DND-41 (cell line): ENCODE measurements at regions not wholly inside any gene's neighbourhood (a gene's known extent, or its start where the extent isn't known, plus 50 kb on each side); places are given as distances from the start of the nearest gene placed in this dataset.

Experiments used
- ATAC-seq: fragments of 200-7000 bp; cut with Tn5 transposase; 3 replicates; pipeline ENCODE4 v1.9.1; 2021; ENCODE audit warnings: low read depth; ENCODE audit not compliant: insufficient read depth
- DNase-seq: peaks from one replicate; pipeline ENCODE4 v3.0.0-alpha.2; 2020
- H2AFZ ChIP-seq: 2 replicates; pipeline ENCODE4 v1.6.0; 2012; ENCODE audit warnings: low read depth, low read length
- H3K27ac ChIP-seq: 2 replicates; pipeline ENCODE4 v1.5.1; 2012; ENCODE audit warnings: low read length, inconsistent platforms
- H3K27me3 ChIP-seq: fragments of 200-600 bp; sonication (generic); 2 replicates; pipeline ENCODE4 v1.6.0; 2012; ENCODE audit warnings: low read length, mild to moderate bottlenecking, inconsistent platforms; ENCODE audit not compliant: insufficient read depth, poor library complexity
- H3K36me3 ChIP-seq: 2 replicates; pipeline ENCODE4 v1.5.1; 2012; ENCODE audit warnings: low read length, inconsistent platforms; ENCODE audit not compliant: insufficient read depth
- H3K4me1 ChIP-seq: 2 replicates; pipeline ENCODE4 v1.5.1; 2012; ENCODE audit warnings: mild to moderate bottlenecking, low read length; ENCODE audit not compliant: insufficient read depth
- H3K4me2 ChIP-seq: 2 replicates; pipeline ENCODE4 v1.6.0; 2012; ENCODE audit warnings: mild to moderate bottlenecking, moderate library complexity, low read length, inconsistent platforms; ENCODE audit not compliant: insufficient read depth
- H3K4me3 ChIP-seq, 2 experiments: fragments of 200-600 bp in 1 of 2; shearing (Covaris generic) in 1 of 2; 2 replicates each; pipeline ENCODE4 v1.5.1; 2012 to 2016; ENCODE audit warnings: inconsistent platforms in 2 of 2, low read length in 2 of 2, mild to moderate bottlenecking in 2 of 2, low read depth in 1 of 2, moderate library complexity in 1 of 2
- H3K79me2 ChIP-seq: 2 replicates; pipeline ENCODE4 v1.6.0; 2012; ENCODE audit warnings: low read length, inconsistent platforms; ENCODE audit not compliant: insufficient read depth
- H3K9ac ChIP-seq: 2 replicates; pipeline ENCODE4 v1.6.0; 2012; ENCODE audit warnings: low read depth, mild to moderate bottlenecking, inconsistent platforms, low read length, moderate library complexity
- H3K9me3 ChIP-seq: 2 replicates; pipeline ENCODE4 v1.5.1; 2012; ENCODE audit warnings: low read length, moderate library complexity, mild to moderate bottlenecking, inconsistent platforms; ENCODE audit not compliant: insufficient read depth, severe bottlenecking
- H4K20me1 ChIP-seq: 2 replicates; pipeline ENCODE4 v1.6.0; 2012; ENCODE audit warnings: low read length; ENCODE audit not compliant: insufficient read depth
- EZH2 ChIP-seq: IDR thresholded peaks from 3 replicates; pipeline ENCODE4 v1.6.1; 2012; ENCODE audit warnings: borderline replicate concordance, low read depth, mild to moderate bottlenecking, moderate library complexity, low read length, inconsistent platforms; ENCODE audit not compliant: severe bottlenecking
- TF ChIP-seq, protein P1 (sequence below): IDR thresholded peaks from 2 replicates; pipeline ENCODE4 v1.5.1; 2012; ENCODE audit warnings: borderline replicate concordance, low read length, moderate library complexity, mild to moderate bottlenecking; ENCODE audit not compliant: poor library complexity, severe bottlenecking; ENCODE audit errors: extremely low read depth

DNA sequence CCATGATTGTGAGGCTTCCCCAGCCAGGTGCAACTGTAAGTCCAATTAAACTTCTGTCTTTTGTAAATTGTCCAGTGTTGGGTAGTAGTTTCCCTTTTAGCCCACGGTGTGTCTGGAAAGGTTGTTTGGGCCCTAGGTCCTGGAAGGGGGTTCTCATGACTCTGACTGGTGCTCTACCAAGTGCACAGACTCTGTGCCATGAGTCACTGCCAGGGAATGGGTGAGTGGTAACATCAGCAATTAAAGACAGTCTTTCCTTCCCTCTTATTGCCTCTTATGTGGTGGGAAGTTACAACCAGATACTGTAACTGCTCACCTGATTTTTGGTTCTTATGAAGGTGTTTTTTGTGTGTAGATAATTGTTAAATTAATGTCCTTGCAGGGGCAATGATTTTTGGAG is 141.2 kb downstream of the PRDM9 start:
- Histone ChIP-seq H3K27me3 (no peaks in the 10 kb centered on the region), H4K20me1 (no peaks in the 10 kb centered on the region), H3K9me3 (no peaks in the 10 kb centered on the region), H2AFZ (no peak overlapping the region), H3K4me1 (no peaks in the 10 kb centered on the region), H3K9ac (no peak overlapping the region), H3K4me3 (no peak overlapping the region), H3K4me2 (no peak overlapping the region), H3K79me2 (no peaks in the 10 kb centered on the region), H3K27ac (no peak overlapping the region), H3K36me3 (no peaks in the 10 kb centered on the region)
- TF ChIP-seq, protein P1, sequence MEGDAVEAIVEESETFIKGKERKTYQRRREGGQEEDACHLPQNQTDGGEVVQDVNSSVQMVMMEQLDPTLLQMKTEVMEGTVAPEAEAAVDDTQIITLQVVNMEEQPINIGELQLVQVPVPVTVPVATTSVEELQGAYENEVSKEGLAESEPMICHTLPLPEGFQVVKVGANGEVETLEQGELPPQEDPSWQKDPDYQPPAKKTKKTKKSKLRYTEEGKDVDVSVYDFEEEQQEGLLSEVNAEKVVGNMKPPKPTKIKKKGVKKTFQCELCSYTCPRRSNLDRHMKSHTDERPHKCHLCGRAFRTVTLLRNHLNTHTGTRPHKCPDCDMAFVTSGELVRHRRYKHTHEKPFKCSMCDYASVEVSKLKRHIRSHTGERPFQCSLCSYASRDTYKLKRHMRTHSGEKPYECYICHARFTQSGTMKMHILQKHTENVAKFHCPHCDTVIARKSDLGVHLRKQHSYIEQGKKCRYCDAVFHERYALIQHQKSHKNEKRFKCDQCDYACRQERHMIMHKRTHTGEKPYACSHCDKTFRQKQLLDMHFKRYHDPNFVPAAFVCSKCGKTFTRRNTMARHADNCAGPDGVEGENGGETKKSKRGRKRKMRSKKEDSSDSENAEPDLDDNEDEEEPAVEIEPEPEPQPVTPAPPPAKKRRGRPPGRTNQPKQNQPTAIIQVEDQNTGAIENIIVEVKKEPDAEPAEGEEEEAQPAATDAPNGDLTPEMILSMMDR, result no peak
- TF ChIP-seq EZH2, result no peak
- no peak for ATAC-seq
- no peak for DNase-seq

DNA sequence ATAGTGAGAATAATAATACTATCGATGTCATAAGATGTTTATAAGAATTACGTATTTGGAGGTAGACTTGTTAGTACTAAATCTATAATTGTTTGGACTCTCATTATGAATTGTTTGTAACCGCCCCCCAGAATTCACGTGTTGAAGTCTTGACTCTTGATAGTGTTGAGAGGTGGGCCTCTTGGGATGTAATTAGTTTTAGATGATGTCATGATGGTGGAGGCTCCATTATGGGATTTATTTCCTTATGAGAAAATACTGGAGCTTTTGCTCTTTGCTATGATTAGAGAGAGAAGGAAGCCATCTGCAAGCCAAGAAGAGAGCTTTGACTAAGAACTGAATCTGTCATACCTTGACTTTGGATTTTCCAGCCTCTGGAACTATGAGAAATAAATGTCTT is 142.2 kb downstream of the PRDM9 start:
- Histone ChIP-seq H3K4me1 (no peaks in the 10 kb centered on the region), H3K27ac (no peak overlapping the region), H3K9me3 (no peaks in the 10 kb centered on the region), H4K20me1 (no peaks in the 10 kb centered on the region), H3K27me3 (no peaks in the 10 kb centered on the region), H2AFZ (no peak overlapping the region), H3K36me3 (no peaks in the 10 kb centered on the region), H3K4me2 (no peak overlapping the region), H3K4me3 (no peak overlapping the region), H3K9ac (no peak overlapping the region), H3K79me2 (no peaks in the 10 kb centered on the region)
- ATAC-seq (no peak), DNase-seq (no peak)
- no peak for TF ChIP-seq EZH2
- TF ChIP-seq, protein P1, result no peak

DNA sequence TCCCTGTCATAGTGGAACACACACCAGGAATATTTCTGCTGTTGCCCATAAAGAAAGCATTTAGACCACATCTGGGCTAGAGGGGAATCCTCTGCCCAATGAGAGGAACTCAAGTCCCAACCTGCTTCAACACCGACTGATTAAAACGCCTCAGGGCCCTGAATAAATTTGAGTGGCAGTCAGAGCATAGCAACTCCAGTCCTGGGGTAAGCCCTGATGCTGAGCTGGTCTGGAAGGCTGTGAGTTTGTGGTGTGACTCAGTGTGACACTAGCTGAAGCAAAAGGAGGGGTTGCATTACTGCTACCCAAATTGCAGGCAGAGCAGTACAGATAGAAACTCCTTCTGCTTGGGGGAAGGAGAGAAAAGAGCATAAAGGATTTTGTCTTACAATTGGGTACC is 148.3 kb downstream of the PRDM9 start:
- Histone ChIP-seq H3K36me3 (no peaks in the 10 kb centered on the region), H3K9me3 (peaks cover 4% of the 10 kb centered on the region), H3K27ac (no peak overlapping the region), H3K4me2 (no peak overlapping the region), H3K4me1 (no peaks in the 10 kb centered on the region), H2AFZ (no peak overlapping the region), H3K27me3 (no peaks in the 10 kb centered on the region), H3K79me2 (no peaks in the 10 kb centered on the region), H3K4me3 (no peak overlapping the region), H4K20me1 (no peaks in the 10 kb centered on the region), H3K9ac (no peak overlapping the region)
- DNase-seq (no peak), ATAC-seq (no peak)
- TF ChIP-seq, protein P1, result no peak
- TF ChIP-seq EZH2, result no peak

DNA sequence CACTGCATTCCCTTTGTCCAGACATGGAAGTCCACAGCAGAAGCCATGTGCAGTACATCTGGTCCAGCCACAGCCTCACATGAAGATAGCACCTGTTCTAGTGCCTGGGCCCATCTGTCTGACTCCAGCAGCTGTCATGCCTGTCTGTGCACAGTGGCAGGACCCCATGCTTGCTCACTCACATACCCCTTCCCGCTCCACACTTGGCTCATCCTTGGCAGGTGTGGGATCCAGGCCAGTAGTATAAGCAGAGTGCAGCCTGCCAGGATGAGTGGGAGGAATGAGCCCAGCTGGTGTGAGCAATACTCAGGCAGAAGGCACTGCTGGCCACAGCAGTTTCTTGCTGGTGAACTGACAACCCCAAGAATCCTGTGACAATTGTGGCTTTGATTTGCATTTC is 168.0 kb downstream of the PRDM9 start:
- no peaks in the 10 kb centered on the region for H3K4me1 ChIP-seq
- DNase-seq, result no peak
- no peak overlapping the region for H2AFZ ChIP-seq
- H3K9me3 ChIP-seq, result peaks cover 17% of the 10 kb centered on the region
- no peak for ATAC-seq
- H4K20me1 ChIP-seq, result no peaks in the 10 kb centered on the region
- no peak overlapping the region for H3K4me2 ChIP-seq
- H3K9ac ChIP-seq, result no peak overlapping the region
- H3K4me3 ChIP-seq, result no peak overlapping the region
- no peaks in the 10 kb centered on the region for H3K27me3 ChIP-seq
- TF ChIP-seq EZH2, result no peak
- TF ChIP-seq, protein P1, result no peak
- H3K27ac ChIP-seq, result no peak overlapping the region
- no peaks in the 10 kb centered on the region for H3K36me3 ChIP-seq
- H3K79me2 ChIP-seq, result no peaks in the 10 kb centered on the region
